GM23248 (cell line): ENCODE measurements at regions not wholly inside any gene's neighbourhood (a gene's known extent, or its start where the extent isn't known, plus 50 kb on each side); places are given as distances from the start of the nearest gene placed in this dataset.

Experiments
- DNase-seq: peaks from one replicate; pipeline ENCODE4 v3.0.0-alpha.2; 2015
- H2AFZ ChIP-seq: fragments of 200-600 bp; sonication (generic); 2 replicates; pipeline ENCODE4 v1.6.1; 2016; ENCODE audit warnings: antibody characterized with exemption
- H3F3A ChIP-seq: fragments of 200-600 bp; sonication (generic); 2 replicates; pipeline ENCODE4 v1.6.1; 2016; ENCODE audit warnings: mild to moderate bottlenecking, antibody characterized with exemption, mixed run types; ENCODE audit not compliant: insufficient read depth
- H3K27ac ChIP-seq: fragments of 200-600 bp; sonication (generic); 2 replicates; pipeline ENCODE4 v1.5.1; 2016; ENCODE audit warnings: mild to moderate bottlenecking
- H3K27me3 ChIP-seq: fragments of 200-600 bp; sonication (generic); replicated peaks from 2 replicates; pipeline ENCODE4 v1.6.1; 2016; ENCODE audit warnings: mild to moderate bottlenecking; ENCODE audit not compliant: insufficient read depth
- H3K36me3 ChIP-seq: fragments of 200-600 bp; sonication (generic); 2 replicates; pipeline ENCODE4 v1.6.1; 2016; ENCODE audit warnings: low read depth, mild to moderate bottlenecking
- H3K4me1 ChIP-seq: fragments of 200-600 bp; sonication (generic); 2 replicates; pipeline ENCODE4 v1.6.1; 2016; ENCODE audit warnings: mild to moderate bottlenecking; ENCODE audit not compliant: insufficient read depth
- H3K4me2 ChIP-seq: fragments of 200-600 bp; sonication (generic); one replicate; pipeline ENCODE4 v1.6.1; 2016; ENCODE audit warnings: mild to moderate bottlenecking; ENCODE audit not compliant: unreplicated experiment
- H3K4me3 ChIP-seq: fragments of 200-600 bp; sonication (generic); 2 replicates; pipeline ENCODE4 v1.5.1; 2016; ENCODE audit warnings: mild to moderate bottlenecking
- H3K79me2 ChIP-seq: fragments of 200-600 bp; sonication (generic); 2 replicates; pipeline ENCODE4 v1.6.1; 2016; ENCODE audit warnings: mild to moderate bottlenecking; ENCODE audit not compliant: insufficient read depth
- H3K9ac ChIP-seq: fragments of 200-600 bp; sonication (generic); 2 replicates; pipeline ENCODE4 v1.6.1; 2016; ENCODE audit warnings: mild to moderate bottlenecking
- H3K9me2 ChIP-seq: fragments of 200-600 bp; sonication (generic); 2 replicates; pipeline ENCODE4 v1.6.1; 2016; ENCODE audit warnings: mixed run types, mild to moderate bottlenecking, moderate library complexity; ENCODE audit not compliant: insufficient read depth
- H3K9me3 ChIP-seq: fragments of 200-600 bp; sonication (generic); one replicate; pipeline ENCODE4 v1.6.1; 2017; ENCODE audit warnings: low read depth
- H4K20me1 ChIP-seq: fragments of 200-600 bp; sonication (generic); 2 replicates; pipeline ENCODE4 v1.6.0; 2016; ENCODE audit not compliant: insufficient read depth
- EZH2 ChIP-seq: fragments of 200-600 bp; sonication (generic); IDR thresholded peaks from 2 replicates; pipeline ENCODE4 v1.6.1; 2018; ENCODE audit warnings: antibody characterized with exemption, mild to moderate bottlenecking; ENCODE audit not compliant: insufficient read depth, poor library complexity, severe bottlenecking
- EZH2phosphoT487 ChIP-seq: fragments of 200-600 bp; sonication (generic); IDR thresholded peaks from 2 replicates; pipeline ENCODE4 v1.6.1; 2018; ENCODE audit warnings: antibody characterized with exemption, moderate library complexity, mild to moderate bottlenecking, low read depth; ENCODE audit not compliant: insufficient read depth
- WGBS, 2 experiments: methylation state at CpG; one replicate each; pipeline ENCODE4 v1.1.6; 2015 to 2017; ENCODE audit warnings: low lambda C conversion rate in 2 of 2, low coverage in 1 of 2; ENCODE audit errors: missing lambda C conversion rate in 2 of 2; 5-methylcytosine and 5-hydroxymethylcytosine counted together
- in situ Hi-C: fragments of 300-500 bp; cut with MboI; formaldehyde crosslinking; loops from 2 replicates; pipeline ENCODE4 v1.15.0; 2020

DNA sequence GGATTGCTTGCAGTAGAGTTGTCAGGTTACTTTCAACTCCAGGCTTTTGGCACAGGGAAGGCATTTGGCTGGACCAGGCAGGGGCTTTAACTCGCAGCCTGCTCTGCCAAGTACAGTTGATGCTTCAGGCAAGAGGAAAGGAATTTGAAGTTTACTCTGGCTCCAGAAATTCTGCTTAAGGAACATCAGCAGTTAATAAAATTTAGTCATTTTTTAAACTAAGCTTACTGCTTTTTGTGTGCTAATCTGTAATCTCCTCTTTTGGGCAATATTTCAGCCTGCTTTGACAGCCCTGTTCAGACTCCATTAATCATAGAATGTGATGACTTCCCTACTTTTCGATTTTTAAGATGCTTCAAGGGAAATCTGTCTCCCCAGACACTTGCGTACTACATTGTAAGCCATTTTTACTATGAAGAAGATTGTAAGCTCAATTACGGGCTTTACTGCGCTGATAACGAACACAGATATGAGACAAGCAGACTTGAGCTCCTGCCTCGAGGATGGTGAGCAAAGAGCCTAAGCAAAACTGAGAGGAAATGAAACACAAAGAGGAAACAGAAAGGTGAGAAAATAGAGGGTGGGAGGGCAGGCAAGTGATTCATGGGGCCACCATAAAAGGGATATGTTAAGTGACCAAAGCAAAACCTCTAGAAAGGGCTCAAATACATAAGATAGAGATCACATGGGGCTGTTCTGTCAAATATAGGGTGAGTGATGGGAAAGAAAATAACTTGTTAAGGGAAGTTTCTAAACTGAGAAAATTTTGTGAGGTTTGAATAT, 76.6 kb upstream of the VAV3 start:
- Histone ChIP-seq H3K4me1 (no peaks in the 10 kb centered on the region), H3K27me3 (0 out of 2 replicates have a peak, but pooled peaks cover 6% of the 10 kb centered on the region), H3K36me3 (no peaks in the 10 kb centered on the region), H3K9ac (no peak overlapping the region), H3F3A (no peaks in the 10 kb centered on the region; the same call in 1 of the 2 replicates), H3K9me3 (no peaks in the 10 kb centered on the region), H3K79me2 (no peaks in the 10 kb centered on the region), H3K27ac (no peak overlapping the region), H2AFZ (no peak overlapping the region), H3K4me2 (no peak overlapping the region), H3K4me3 (no peak overlapping the region), H3K9me2 (no peaks in the 10 kb centered on the region), H4K20me1 (no peaks in the 10 kb centered on the region)
- DNase-seq, result no peak
- TF ChIP-seq EZH2, result no peak
- TF ChIP-seq EZH2phosphoT487, result no peak
- in situ Hi-C loops, result no loop called here
- 37 to 45% methylated on average over 7 of the region's 7 CpGs for WGBS, 2 experiments

GRCh38 chr1:108038653-108039236, 73.8 kb upstream of the VAV3 start:
- no peak for DNase-seq
- Histone ChIP-seq H3K9ac (no peak overlapping the region), H3K9me3 (no peaks in the 10 kb centered on the region), H3K4me1 (no peaks in the 10 kb centered on the region; the same call in 1 of the 2 replicates), H3K27ac (no peak overlapping the region), H3K4me3 (no peak overlapping the region), H3K27me3 (no peaks in the 10 kb centered on the region), H4K20me1 (no peaks in the 10 kb centered on the region), H3F3A (peaks cover 8% of the 10 kb centered on the region; the same call in 1 of the 2 replicates), H3K9me2 (no peaks in the 10 kb centered on the region), H3K36me3 (no peaks in the 10 kb centered on the region), H2AFZ (no peak overlapping the region), H3K4me2 (no peak overlapping the region), H3K79me2 (no peaks in the 10 kb centered on the region)
- in situ Hi-C loops, result no loop called here
- TF ChIP-seq EZH2 (no peak), EZH2phosphoT487 (no peak)
- WGBS, 2 experiments, result 38 to 39% methylated on average over 8 of the region's 8 CpGs

DNA sequence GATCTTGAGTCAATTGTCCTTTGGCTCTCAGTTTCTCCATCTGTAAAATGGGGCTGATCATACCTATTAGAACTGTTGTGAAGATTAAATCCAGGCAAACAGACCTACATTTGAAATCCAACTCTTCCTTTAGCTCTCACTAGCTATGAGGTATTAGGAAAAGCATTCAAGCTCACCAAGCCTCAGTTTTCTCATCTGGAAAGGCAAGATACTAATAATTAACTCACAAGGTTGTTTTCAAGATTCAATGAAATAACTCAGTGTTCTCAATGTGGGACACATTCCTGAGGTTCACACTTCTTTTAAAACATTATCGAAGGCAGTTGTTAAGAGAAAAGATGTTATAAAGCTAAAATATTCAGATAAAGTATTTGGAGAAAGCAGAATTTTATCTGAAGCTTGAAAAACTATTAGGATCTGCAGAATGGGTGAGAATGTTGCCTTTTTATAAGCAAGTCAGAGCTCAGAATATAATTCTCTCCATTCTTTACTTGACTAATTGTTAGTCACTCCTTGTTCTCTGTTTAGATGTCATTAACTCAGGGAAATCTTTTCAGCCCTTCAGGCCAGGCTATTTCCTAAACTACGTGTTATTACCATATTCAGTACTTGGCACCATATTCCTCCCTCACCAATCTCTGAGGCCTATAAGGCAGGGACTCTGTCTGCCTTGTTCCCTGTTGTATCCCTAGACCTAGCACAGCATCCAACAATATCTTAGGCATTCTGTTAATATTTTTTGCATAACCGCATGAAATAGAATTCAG, 72.0 kb upstream of the VAV3 start:
- whole genome bisulfite sequencing, 2 experiments, result 59 to 62% methylated on average over 3 of the region's 3 CpGs
- TF ChIP-seq EZH2 (no peak), EZH2phosphoT487 (no peak)
- H3K4me2 ChIP-seq, result no peak overlapping the region
- no peak overlapping the region for H3K4me3 ChIP-seq
- H3K27ac ChIP-seq, result no peak overlapping the region
- H4K20me1 ChIP-seq, result no peaks in the 10 kb centered on the region
- no peak overlapping the region for H3K9ac ChIP-seq
- H3K9me3 ChIP-seq, result no peaks in the 10 kb centered on the region
- no peaks in the 10 kb centered on the region for H3K27me3 ChIP-seq
- in situ Hi-C loops, result no loop called here
- no peaks in the 10 kb centered on the region for H3K9me2 ChIP-seq
- no peaks in the 10 kb centered on the region; the same call in 1 of the 2 replicates for H3K4me1 ChIP-seq
- H2AFZ ChIP-seq, result no peak overlapping the region
- H3F3A ChIP-seq, result peaks cover 8% of the 10 kb centered on the region; the same call in 1 of the 2 replicates
- no peaks in the 10 kb centered on the region for H3K36me3 ChIP-seq
- DNase-seq, result peak; percentile 40
- no peaks in the 10 kb centered on the region for H3K79me2 ChIP-seq

DNA sequence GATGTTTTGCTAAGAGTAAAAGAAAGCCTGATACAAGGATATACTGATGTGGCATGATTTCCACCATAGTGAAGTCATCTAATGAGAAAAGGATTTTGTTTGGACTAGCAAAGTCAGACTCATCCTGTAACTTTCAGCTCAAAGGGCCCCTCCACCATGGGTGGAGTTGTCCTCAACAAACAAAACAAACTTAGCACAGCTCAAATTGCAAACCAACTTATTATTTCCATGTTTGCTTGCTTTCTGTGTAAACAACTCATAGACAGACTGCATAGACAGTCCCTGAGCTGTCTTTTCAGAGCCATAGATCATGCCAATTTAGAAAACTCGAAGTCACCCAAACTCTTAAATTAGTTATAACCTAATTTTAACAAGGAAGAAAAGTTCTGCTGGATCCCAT, 69.4 kb upstream of the VAV3 start:
- TF ChIP-seq EZH2phosphoT487, result no peak
- no peak for TF ChIP-seq EZH2
- H3K4me2 ChIP-seq, result no peak overlapping the region
- H3K9ac ChIP-seq, result no peak overlapping the region
- no peaks in the 10 kb centered on the region for H4K20me1 ChIP-seq
- H3K27me3 ChIP-seq, result peaks cover 8% of the 10 kb centered on the region; the same call in 1 of the 2 replicates
- peaks cover 8% of the 10 kb centered on the region; the same call in 1 of the 2 replicates for H3F3A ChIP-seq
- no peaks in the 10 kb centered on the region for H3K9me3 ChIP-seq
- in situ Hi-C loops, result no loop called here
- no peak overlapping the region for H2AFZ ChIP-seq
- 5 to 13% methylated on average over 1 of the region's 1 CpG for WGBS, 2 experiments
- no peaks in the 10 kb centered on the region for H3K36me3 ChIP-seq
- no peaks in the 10 kb centered on the region for H3K9me2 ChIP-seq
- peak; percentile 50 for DNase-seq
- no peaks in the 10 kb centered on the region for H3K79me2 ChIP-seq
- no peak overlapping the region for H3K27ac ChIP-seq
- no peaks in the 10 kb centered on the region; the same call in 1 of the 2 replicates for H3K4me1 ChIP-seq
- H3K4me3 ChIP-seq, result no peak overlapping the region
